ENCODE measurements at regions not wholly inside any gene's neighbourhood (a gene's known extent, or its start where the extent isn't known, plus 50 kb on each side); places are given as distances from the start of the nearest gene placed in this dataset.
"Not testable (repeated sequence)": the region's sequence is repeated elsewhere in the genome, so short reads cannot be mapped to it uniquely, and the experiment has no call there.

DNA sequence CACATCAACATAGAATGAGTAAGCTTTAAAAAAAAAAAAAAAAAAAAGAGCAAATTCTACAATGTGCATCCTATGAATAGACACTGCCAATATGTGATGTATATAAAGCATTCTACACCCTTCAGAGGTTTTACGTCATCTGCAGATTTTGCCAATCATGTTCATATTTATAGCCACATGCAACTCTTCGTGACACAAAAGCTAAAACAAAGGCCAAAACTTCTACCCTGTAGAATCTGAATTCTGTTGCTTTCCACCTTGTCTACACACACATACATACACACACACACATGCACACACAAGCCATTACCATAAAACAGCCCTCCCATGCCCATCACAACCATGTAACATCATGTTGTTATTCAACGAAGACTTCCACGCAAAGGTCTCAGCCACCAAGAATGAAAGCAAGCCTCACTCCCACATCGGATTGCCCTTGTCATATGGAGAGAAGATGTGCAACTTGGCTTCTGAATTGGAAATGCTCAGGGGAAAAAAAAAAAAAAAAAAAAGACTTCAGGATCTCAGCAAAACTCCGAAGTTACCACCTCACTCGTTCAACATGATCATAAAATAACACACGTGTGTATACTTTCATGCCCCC lies 479.4 kb upstream of the JARID2 start:
- no peak for DNase-seq

DNA sequence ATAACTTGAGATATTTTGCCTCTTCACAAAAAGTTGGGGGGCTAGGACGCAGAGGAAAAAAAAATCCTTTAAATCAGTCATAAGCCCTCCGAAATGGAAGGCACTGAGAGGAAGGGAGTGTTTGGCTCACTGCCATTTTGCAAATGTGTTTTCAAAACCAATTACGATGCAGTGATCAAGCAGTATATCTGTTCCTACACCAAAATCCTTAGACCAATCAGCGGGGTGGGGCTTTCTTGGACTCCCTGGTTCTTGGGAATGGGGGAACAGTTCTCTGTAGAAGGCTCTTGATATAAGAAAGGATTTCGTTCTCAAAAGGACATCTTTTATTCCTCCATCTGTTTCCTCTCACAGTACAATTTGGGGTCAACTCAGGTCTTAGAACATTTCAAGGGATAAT lies 478.6 kb upstream of the JARID2 start:
- DNase-seq = no peak

DNA sequence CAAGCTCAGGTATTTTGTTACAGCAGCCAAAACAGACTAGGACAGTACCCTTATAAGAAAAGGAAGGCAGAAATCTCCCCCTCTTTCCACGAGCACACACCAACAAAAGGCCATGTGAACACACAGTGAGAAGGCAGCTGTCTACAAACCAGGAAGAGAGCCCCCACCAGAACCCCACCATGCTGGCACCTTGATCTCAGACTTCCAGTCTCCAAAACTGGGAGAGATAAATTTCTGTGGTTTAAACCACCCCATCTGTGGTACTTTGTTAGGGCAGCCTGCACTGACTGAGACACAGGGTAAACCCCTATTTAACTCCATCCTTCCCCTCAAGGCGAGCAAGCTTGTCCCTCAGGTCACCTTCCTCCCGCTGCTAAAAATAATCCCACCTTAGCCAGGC lies 475.8 kb upstream of the JARID2 start:
- no peak for DNase-seq

DNA sequence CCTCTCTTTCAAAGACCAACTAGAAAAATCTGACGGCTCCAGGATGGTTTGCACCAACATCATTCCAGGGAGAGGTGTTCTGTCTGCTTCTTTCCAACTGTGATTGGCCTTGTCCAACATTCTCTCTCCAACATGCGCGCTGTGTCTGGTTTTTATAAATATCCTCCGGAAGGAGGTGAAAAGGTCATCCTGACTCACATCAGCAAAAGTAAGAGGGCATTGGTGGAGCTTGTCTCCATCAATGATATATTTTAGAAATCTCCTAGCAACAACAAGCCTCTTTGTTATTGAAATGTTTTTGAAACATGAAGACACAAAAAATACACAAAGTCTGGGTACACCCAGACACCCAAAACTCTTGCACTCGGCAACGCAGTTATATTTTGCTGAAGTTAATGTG lies 475.3 kb upstream of the JARID2 start:
- DNase-seq = no peak

DNA sequence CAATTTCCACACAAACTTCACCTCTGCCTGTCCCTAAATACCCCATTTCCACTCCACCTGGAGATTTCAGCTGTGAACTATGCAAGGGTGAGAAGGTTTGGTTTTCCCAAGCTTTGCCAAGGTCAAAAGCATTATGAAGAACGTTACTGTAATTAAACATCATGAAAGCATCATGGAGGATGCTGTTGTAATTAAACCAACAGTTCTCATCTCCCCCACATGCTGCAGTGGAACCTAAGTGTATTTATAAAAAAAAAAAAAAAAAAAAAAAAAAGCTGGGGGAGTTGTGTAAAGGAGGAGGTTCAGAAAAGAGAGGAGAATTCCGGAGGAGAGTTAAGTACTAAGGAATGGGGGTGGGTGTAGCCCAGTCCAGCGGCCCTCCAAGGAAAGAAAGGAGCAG lies 474.9 kb upstream of the JARID2 start:
- no peak for DNase-seq

DNA sequence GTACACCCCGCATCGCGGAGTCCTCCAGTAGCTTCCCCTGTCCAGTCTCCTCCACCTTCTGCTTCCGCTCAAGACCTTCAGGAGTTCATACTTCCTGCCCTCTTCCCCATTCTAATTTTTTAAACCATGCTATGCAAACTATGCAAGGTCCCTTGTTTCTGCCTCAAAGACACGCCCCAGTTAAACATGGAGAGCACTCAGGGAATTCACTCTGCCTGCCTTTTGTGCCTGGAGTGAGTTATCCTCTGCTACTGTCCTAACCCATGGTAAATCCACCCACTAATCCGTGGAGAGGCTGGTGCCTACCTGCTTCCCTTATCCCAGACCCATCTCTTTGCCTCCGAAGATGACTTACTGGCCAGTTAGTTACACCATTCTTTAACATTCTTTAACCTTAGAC lies 473.7 kb upstream of the JARID2 start:
- DNase-seq = no peak

DNA sequence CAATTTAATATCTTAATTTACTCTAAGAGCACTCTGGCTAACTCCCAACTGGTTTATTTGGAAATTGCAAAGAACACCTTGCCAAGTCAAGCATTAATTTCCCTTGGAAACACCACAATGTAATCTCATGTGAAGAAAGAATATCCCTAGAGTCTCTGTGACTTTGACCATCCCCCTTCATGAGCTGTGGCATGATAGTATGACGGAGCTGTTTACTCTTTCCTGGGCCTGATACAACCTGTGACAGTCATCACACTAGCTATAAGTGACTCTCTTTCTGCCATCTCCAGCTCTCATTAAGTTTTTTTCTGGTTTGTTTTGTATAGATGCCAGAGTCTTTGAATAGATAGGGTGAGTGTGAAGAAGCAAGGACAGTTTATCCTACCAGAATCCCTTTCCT lies 470.3 kb upstream of the JARID2 start:
- DNase-seq = no peak

DNA sequence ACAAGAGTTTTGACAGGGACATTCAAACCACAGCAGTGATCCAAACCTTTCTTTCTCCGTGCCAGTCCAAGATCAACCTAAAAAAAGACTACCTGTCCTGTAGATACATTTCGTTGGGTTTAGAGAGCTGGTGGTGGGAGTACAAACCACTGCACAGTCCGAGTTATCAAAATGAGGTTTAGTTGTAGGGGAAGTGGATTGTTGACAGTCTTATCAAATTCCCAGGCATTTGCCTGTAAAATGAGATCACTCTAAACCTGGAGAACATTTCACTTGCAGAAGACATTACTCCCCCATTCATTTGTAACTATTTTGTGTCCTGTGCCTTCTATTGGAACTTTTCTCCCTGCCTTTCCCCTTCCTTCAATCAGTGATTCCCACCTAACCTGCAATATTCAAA lies 469.6 kb upstream of the JARID2 start:
- DNase-seq = no peak

DNA sequence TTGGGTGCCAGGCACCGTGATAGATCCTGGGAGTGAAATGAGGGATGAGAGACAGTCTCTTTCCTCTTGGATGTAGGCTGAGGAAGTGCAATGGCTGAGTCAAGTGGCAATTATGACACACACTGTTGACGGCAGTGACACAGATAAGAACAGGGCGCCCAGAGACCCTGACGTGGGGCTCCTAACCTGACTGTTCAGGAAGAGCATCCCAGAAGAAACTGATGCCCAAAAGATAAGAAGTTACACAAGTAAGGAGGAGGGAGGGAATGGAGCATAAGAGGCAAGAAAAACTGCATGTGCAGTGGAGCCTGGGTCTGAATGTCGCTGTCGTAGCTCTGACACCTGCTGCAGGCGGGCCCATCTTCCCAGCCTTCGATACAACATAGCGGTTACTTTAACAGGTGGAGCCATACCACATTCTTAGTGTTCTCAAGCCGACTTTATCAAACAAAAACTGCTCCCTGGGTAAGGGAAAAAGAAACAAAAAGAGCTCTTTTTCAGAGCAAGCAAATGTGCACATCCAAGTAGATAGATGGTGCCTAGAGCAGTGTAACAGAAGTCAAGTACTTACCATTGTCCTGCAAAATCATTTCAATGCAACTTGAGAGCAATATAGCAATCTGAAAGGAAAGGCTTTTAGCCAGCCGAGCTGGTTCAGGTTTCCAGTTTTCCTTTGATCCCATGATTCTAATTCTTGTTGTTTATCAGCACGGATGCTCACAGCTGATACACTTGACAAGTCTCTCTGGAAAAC lies 463.9 kb upstream of the JARID2 start:
- no peak for DNase-seq

DNA sequence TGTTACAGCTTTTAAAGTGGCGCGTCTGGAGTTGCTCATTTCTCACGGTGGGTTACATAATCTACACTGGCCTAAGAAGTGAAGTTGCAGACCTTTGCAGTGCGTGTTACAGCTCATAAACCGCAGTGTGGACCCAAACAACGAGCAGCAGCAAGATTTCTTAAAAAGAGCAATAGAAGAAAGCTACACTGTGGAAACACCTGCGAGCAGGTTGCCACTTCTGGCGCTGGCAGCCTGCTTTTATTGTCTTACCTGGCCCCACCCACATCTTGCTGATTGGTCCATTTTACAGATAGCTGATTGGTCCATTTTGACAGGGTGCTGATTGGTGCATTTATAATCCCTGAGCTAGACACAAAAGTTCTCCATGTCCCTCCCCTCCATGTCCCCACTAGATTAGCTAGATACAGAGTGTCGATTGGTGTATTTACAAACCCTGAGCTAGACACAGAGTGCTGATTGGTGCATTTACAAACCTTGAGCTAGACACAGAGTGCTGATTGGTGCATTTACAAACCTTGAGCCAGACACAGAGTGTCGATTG lies 462.9 kb upstream of the JARID2 start:
- DNase-seq = not testable (repeated sequence)

DNA sequence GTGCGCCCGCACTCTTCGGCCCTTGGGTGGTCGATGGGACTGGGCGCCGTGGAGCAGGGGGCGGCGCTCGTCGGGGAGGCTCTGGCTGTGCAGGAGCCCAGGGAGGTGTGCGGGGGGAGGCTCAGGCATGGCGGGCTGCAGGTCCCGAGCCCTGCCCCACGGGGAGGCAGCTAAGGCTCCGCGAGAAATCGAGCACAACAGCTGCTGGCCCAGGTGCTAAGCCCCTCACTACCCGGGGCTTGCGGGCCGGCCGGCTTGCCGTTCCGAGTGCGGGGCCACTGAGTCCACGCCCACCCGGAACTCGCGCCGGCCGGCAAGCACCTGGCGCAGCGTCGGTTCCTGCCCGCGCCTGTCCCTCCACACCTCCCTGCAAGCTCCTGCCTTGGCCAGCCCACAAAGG lies 462.3 kb upstream of the JARID2 start:
- DNase-seq = no peak

DNA sequence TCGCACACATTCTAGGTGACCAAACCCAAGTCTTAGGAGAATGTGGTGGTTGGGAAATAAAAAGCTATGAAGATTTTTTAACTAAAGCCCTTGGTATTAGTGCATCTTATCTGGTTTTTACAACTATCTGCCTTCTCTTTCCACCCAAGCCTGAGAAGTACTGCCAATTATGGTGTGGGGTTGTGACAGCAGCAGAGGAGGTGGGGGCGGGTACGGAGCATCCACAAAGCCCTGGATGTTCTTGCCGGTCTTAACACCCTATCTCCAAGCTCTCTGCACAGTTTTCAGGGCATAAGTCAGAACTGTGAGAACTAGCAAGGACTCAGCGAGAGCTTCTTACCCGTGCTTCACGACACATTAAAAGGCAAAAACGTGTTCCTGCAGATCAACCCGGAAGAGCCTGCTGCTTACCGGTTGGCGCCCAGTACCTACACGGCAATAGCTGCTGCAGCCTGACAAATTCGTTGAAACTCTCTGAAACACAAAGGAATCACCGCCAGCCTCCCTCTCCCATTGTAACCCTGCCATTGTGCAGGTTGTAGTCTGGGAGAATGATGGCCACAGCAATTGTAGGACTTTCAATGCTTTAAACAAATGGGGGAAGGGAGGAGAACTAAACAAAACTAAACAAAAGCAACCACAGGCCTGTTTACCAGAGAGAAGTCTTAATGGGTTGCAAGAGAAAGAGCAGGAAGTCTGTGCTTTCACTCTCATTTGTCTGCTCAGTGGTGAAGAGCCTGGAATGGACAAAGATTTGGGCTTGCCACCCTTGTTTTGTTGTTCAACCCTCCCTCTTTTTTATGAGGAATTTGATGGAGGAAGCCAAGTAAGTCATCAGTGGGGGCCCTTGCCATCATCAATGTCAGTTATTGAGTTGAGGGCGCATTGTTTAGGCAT lies 461.0 kb upstream of the JARID2 start:
- DNase-seq = no peak

DNA sequence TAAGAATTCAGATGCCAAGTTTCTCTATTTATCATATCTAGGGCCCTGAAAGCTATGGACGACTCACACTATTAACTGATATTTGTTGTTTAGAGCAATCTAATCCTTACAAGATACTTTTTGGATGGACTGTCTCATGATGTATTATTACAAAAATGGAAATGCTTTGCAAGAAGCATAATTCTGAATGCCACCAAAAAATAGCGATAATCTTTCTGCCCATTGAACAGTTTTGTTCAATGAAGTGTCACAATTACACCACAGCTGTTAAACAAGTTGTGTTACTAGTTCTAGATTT lies 460.4 kb upstream of the JARID2 start:
- no peak for DNase-seq

DNA sequence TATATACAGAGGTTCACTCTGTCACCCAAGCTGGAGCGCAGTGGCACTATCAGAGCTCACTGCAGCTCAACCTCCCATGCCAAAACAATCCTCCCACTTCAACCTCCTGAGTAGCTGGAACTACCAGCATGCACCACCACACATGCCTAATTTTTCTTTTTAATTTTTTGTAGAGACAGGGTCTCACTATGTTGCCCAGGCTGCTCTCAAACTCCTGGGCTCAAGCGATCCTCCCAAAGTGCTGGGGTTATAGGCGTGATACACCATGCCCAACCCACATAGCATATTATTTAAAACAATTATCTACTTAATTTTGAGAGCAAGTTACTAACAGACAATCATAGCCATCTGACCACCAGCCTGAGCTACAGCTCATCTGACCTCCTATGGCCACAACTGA lies 459.9 kb upstream of the JARID2 start:
- no peak for DNase-seq

DNA sequence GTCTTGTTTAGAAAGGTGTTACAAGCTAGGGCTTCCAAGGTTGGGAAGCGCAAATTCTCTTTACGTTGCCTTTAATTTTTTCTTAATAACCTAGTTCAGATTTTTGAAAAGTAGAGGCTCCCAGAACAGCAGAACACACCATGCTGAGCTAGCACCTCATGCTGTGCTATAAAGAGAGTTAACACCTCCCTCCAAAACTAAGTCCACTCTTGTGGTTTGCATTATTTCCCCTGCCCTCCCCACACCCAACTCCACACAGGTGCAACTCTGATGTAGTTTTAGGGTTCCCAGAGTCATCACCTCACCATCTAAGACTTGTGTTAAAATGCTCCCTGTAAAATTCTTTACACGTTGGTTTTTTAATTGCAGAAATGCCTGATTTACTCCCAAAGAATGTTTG lies 459.4 kb upstream of the JARID2 start:
- no peak for DNase-seq

DNA sequence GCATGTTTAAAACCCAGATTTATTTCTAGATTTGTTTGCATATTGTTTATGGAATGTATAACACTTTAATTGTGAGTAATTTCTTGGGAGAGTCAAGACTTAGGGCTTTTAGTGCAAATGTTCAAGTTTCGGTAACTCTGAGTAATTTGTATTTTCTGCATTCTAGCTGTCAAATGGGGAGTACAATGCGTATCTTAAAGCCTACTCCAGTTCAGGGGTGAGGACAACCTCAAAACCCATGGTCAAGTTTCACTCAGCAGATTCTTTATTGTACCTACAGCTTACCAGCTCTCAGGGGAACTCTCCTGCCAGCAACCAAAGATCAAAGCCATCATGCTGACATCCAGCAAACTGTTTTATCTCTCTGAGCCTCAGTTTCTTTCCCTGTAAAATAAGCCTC lies 458.6 kb upstream of the JARID2 start:
- no peak for DNase-seq

DNA sequence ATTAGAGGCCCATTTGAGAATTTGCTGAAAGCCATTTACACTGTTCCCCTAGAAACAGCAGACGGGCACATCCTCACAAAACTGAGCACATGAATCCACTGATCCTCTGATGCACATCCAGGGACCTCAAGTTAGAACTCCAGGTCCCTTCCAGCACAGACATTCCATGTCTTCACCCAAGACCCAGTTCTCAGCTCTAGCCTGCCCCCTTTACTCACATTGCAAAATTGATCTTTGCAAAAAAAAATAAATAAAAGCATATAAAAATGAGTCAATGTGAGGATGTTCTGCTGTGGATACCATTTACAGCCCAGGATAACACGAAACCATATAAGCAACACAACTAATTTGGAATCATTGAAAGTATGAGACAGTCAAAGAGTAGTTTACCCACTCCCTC lies 458.2 kb upstream of the JARID2 start:
- no peak for DNase-seq

DNA sequence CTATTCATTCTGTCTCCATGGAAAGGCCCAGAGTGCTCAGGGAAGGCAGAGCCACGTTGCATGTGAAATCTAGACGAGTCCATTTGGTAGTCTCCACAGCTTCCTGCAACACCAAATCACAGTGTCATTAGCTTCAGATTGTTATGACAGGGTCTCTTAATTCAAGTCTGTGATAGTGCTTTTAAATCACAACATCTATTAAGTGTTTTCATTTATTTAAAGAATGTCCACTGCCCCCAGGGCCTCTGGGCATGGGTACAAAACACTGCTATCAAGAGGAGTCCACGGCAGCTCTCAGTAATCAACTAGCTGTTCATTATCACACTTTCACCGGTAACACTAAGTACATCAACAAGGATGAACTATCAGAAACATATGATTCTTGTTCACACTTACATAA lies 455.9 kb upstream of the JARID2 start:
- DNase-seq = no peak

DNA sequence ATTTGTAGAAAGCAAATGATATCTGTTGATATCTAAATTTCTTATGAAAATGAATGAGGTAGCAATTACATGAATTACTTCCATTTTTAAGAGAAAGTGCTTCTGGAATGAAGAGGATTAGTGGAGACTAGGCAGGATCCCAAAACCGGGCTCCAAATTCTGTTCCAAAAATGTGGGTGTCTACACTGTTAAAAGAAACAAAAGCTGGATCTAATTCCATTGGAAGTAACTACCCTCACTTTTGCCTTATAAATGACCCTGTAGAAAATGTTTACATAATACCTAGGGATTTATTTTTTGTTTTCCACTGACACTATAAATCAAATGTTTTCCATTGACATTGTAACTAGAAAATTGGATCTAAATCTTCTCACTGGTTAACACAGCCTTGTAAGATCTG lies 454.9 kb upstream of the JARID2 start:
- no peak for DNase-seq

DNA sequence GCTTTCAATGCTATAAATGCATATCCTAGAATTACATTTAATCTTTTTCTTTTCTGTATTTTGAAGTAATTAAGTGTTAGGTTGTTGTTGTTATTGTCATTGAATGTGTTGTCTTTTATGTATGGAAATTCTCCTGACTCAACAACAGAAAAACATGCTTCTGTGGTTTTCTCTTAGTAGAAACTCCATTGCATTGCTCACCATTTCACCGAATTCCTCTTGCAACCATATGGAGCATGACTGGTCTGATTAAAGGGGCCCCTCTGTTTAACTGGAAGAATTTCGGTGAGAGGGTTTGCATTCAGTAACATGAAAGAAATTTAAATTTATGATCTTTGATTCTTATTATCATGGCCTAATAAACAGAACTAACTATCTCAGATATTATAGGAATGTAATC lies 454.3 kb upstream of the JARID2 start:
- no peak for DNase-seq

DNA sequence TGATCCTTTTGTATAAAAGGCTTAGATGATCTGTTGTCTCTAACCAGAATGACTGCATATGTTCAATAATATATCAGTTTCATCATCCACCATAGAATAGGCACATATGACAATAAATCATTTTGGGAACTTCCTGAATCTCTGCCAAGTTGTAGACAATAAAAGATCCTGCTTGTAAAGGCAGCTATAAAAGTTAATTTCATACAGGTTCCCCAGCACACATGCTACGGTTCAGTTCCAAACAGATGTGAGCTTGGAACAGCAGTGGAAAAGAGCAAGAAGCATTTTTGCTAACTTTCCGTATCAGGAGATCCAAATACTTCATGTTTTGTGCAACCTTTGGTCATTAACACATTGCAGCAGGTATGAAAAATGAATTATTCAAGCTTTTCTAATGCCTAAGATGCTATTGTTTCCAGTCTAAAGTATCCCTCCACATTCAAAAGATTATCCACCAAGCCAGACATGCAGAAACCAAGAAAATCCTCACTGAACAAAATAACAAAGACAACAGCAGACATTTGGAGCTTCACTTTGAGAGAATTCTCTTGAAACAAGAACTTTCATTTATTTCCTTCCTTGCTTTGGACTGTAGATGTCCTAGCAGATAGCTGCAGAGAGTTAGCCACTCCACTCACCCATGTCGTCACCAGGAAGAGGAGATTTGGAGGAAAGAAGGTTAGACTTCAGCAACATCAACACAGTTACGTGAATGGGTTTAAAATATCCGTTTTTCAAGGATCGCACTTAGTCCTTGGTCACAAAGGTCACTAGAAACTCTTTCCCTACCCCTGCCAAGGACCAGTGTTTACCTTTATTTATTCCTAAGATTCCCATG lies 453.5 kb upstream of the JARID2 start:
- DNase-seq = no peak

DNA sequence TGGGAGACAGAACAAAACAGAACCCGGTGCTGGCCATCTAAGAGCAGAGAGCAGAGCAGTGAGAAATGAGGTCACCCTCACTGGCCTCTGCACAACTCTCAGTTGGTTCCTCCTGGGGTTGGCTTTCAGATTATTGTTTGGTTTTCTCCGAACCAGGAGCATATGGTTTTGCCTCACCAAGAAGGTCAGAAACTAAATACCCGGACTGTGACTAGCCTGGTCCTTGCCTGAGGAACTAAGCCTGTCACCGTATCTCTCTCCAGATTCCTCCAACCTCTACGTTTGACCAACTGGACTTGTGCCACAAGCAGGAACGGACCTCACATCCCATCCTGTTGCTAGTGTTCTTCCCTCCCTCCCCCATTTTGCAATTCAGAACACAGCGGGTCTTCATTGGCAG lies 450.4 kb upstream of the JARID2 start:
- DNase-seq = no peak

Data from occipital lobe (tissue), 1 donor.